ENCODE measurements at regions not wholly inside any gene's neighbourhood (a gene's known extent, or its start where the extent isn't known, plus 50 kb on each side); places are given as distances from the start of the nearest gene placed in this dataset.

- WGBS, result 64% methylated on average over 8 of the region's 8 CpGs
- intact Hi-C loops (cut with DNase I), result no loop called here
Observed at GRCh38 chr6:125370343-125370742, 68.6 kb upstream of the HDDC2 start.

GRCh38 chr6:125375013-125375412, 73.2 kb upstream of the HDDC2 start:
- intact Hi-C loops (cut with DNase I), result no loop called here
- Histone ChIP-seq H3K27ac (replicated peaks in 1 of 4) (no peak overlapping the region), H3K4me3 (no peak overlapping the region), H3K36me3 (no peaks in the 10 kb centered on the region), H3K4me1 (no peaks in the 10 kb centered on the region), H3K27me3 (no peaks in the 10 kb centered on the region), H3K9me3 (no peaks in the 10 kb centered on the region)
- WGBS, result 87% methylated on average over 2 of the region's 2 CpGs
- no peak for DNase-seq (ENCODE audit: extremely low spot score)
- TF ChIP-seq POLR2AphosphoS5 (IDR thresholded peaks at IDR 0.05) (no peak), POLR2A (IDR thresholded peaks at IDR 0.05; ENCODE audit: low read depth) (no peak), CTCF (IDR thresholded peaks at IDR 0.05) (no peak), EP300 (IDR thresholded peaks at IDR 0.05) (no peak)

More at GRCh38 chr6:125370343-125370742, 68.6 kb upstream of the HDDC2 start:
- Histone ChIP-seq H3K27ac (replicated peaks in 1 of 4) (no peak overlapping the region), H3K36me3 (no peaks in the 10 kb centered on the region), H3K27me3 (no peaks in the 10 kb centered on the region), H3K9me3 (no peaks in the 10 kb centered on the region), H3K4me3 (no peak overlapping the region), H3K4me1 (peaks cover 0 to 11% (median 0%) of the 10 kb centered on the region in 4 donors)
- DNase-seq (ENCODE audit: extremely low spot score), result no peak
- TF ChIP-seq POLR2A (IDR thresholded peaks at IDR 0.05; ENCODE audit: low read depth) (no peak), EP300 (IDR thresholded peaks at IDR 0.05) (no peak), POLR2AphosphoS5 (IDR thresholded peaks at IDR 0.05) (no peak), CTCF (IDR thresholded peaks at IDR 0.05) (no peak)

GRCh38 chr6:125375821-125376220, 74.1 kb upstream of the HDDC2 start:
- intact Hi-C loops (cut with DNase I), result no loop called here
- TF ChIP-seq POLR2AphosphoS5 (IDR thresholded peaks at IDR 0.05) (no peak), CTCF (IDR thresholded peaks at IDR 0.05) (no peak), EP300 (IDR thresholded peaks at IDR 0.05) (no peak), POLR2A (IDR thresholded peaks at IDR 0.05; ENCODE audit: low read depth) (no peak)
- Histone ChIP-seq H3K36me3 (no peaks in the 10 kb centered on the region), H3K27me3 (no peaks in the 10 kb centered on the region), H3K27ac (replicated peaks in 1 of 4) (no peak overlapping the region), H3K9me3 (no peaks in the 10 kb centered on the region), H3K4me3 (no peak overlapping the region), H3K4me1 (no peaks in the 10 kb centered on the region)
- DNase-seq (ENCODE audit: extremely low spot score), result no peak

GRCh38 chr6:125377621-125378020, 75.9 kb upstream of the HDDC2 start:
- Histone ChIP-seq H3K4me1 (no peaks in the 10 kb centered on the region), H3K27ac (replicated peaks in 1 of 4) (no peak overlapping the region), H3K36me3 (no peaks in the 10 kb centered on the region), H3K27me3 (no peaks in the 10 kb centered on the region), H3K4me3 (no peak overlapping the region), H3K9me3 (no peaks in the 10 kb centered on the region)
- intact Hi-C loops (cut with DNase I), result no loop called here
- 56% methylated on average over 5 of the region's 5 CpGs for WGBS
- TF ChIP-seq POLR2AphosphoS5 (IDR thresholded peaks at IDR 0.05) (no peak), POLR2A (IDR thresholded peaks at IDR 0.05; ENCODE audit: low read depth) (no peak), CTCF (IDR thresholded peaks at IDR 0.05) (no peak), EP300 (IDR thresholded peaks at IDR 0.05) (no peak)
- DNase-seq (ENCODE audit: extremely low spot score), result no peak

GRCh38 chr6:125379174-125379573, 77.4 kb upstream of the HDDC2 start:
- TF ChIP-seq EP300 (IDR thresholded peaks at IDR 0.05), result no peak
- no peak for TF ChIP-seq CTCF (IDR thresholded peaks at IDR 0.05)
- TF ChIP-seq POLR2AphosphoS5 (IDR thresholded peaks at IDR 0.05), result no peak
- no peak for TF ChIP-seq POLR2A (IDR thresholded peaks at IDR 0.05; ENCODE audit: low read depth)
- H3K9me3 ChIP-seq, result no peaks in the 10 kb centered on the region
- intact Hi-C loops (cut with DNase I), result no loop called here

More at GRCh38 chr6:125379174-125379573, 77.4 kb upstream of the HDDC2 start:
- Histone ChIP-seq H3K4me3 (no peak overlapping the region), H3K4me1 (no peaks in the 10 kb centered on the region), H3K36me3 (no peaks in the 10 kb centered on the region), H3K27ac (replicated peaks in 1 of 4) (no peak overlapping the region), H3K27me3 (no peaks in the 10 kb centered on the region)
- WGBS, result 85% methylated on average over 4 of the region's 4 CpGs
- no peak for DNase-seq (ENCODE audit: extremely low spot score)
